ENCODE measurements at regions not wholly inside any gene's neighbourhood (a gene's known extent, or its start where the extent isn't known, plus 50 kb on each side); places are given as distances from the start of the nearest gene placed in this dataset.

- no peaks in the 10 kb centered on the region for H3K27me3 ChIP-seq (ENCODE audit: control insufficient read depth, insufficient read depth, low read length)
- POLR2A ChIA-PET: no interaction called here
- ATAC-seq: no peak
- H3K4me1 ChIP-seq (ENCODE audit: control insufficient read depth, insufficient read depth, low read length): no peaks in the 10 kb centered on the region
- in situ Hi-C loops (cut with HindIII; ENCODE audit: low pct_unique_long_range_greater_than_20kb, low sequenced_read_pairs) (no loop called here), intact Hi-C loops (cut with micrococcal nuclease; ENCODE audit: unreplicated experiment) (no loop called here)
- CTCF ChIA-PET: no interaction called here
- BruUV-seq (replicated peaks): no TSS peak
- no peaks in the 10 kb centered on the region for H3K36me3 ChIP-seq (ENCODE audit: control insufficient read depth, insufficient read depth, low read length)
- TF ChIP-seq CTCF (IDR thresholded peaks at IDR 0.05): no peak
- TF ChIP-seq TCF7L2 (IDR thresholded peaks at IDR 0.05; ENCODE audit: low read depth, low read length): no peak
- no peak for TF ChIP-seq SIN3A (IDR thresholded peaks at IDR 0.05; ENCODE audit: borderline replicate concordance, insufficient read depth, low read depth, low read length)
- no peak for TF ChIP-seq POLR2AphosphoS5 (IDR thresholded peaks at IDR 0.05; ENCODE audit: low read depth, low read length)
- TF ChIP-seq REST (IDR thresholded peaks at IDR 0.05; ENCODE audit: insufficient read depth in 1 of 2, low read depth in 2 of 2, low read length in 1 of 2): no peak
- H3K9me3 ChIP-seq (ENCODE audit: control insufficient read depth, insufficient read depth, low read depth, low read length): no peaks in the 10 kb centered on the region
- H3K27ac ChIP-seq (ENCODE audit: low read length): no peak overlapping the region
- H3K4me3 ChIP-seq (ENCODE audit: low read depth in 2 of 2, low read length in 2 of 2): no peak overlapping the region
- no peak for DNase-seq (ENCODE audit: low read depth, low spot score)
Measured at GRCh38 chr18:72316497-72316896, 227.6 kb downstream of the CBLN2 start.

GRCh38 chr18:72283148-72283925 lies 260.8 kb downstream of the CBLN2 start:
- no peak for DNase-seq (ENCODE audit: low read depth, low spot score)
- POLR2A ChIA-PET: no interaction called here
- intact Hi-C loops (cut with micrococcal nuclease; ENCODE audit: unreplicated experiment) (no loop called here), in situ Hi-C loops (cut with HindIII; ENCODE audit: low pct_unique_long_range_greater_than_20kb, low sequenced_read_pairs) (no loop called here)
- no peak for ATAC-seq
- BruUV-seq (replicated peaks): no TSS peak
- TF ChIP-seq REST (IDR thresholded peaks at IDR 0.05; ENCODE audit: insufficient read depth in 1 of 2, low read depth in 2 of 2, low read length in 1 of 2): no peak
- no peak for TF ChIP-seq CTCF (IDR thresholded peaks at IDR 0.05)
- TF ChIP-seq POLR2AphosphoS5 (IDR thresholded peaks at IDR 0.05; ENCODE audit: low read depth, low read length): no peak
- TF ChIP-seq TCF7L2 (IDR thresholded peaks at IDR 0.05; ENCODE audit: low read depth, low read length): no peak
- TF ChIP-seq SIN3A (IDR thresholded peaks at IDR 0.05; ENCODE audit: borderline replicate concordance, insufficient read depth, low read depth, low read length): no peak
- H3K36me3 ChIP-seq (ENCODE audit: control insufficient read depth, insufficient read depth, low read length): no peaks in the 10 kb centered on the region
- CTCF ChIA-PET: interaction anchor here (0.6 kb wide), 1 partner anchor 184 kb away, joined by 3 read pairs; no protein-coding TSS in a partner anchor
- H3K9me3 ChIP-seq (ENCODE audit: control insufficient read depth, insufficient read depth, low read depth, low read length): no peaks in the 10 kb centered on the region
- no peak overlapping the region for H3K4me3 ChIP-seq (ENCODE audit: low read depth in 2 of 2, low read length in 2 of 2)
- H3K4me1 ChIP-seq (ENCODE audit: control insufficient read depth, insufficient read depth, low read length): no peaks in the 10 kb centered on the region
- no peak overlapping the region for H3K27ac ChIP-seq (ENCODE audit: low read length)
- H3K27me3 ChIP-seq (ENCODE audit: control insufficient read depth, insufficient read depth, low read length): no peaks in the 10 kb centered on the region
